ENCODE measurements at regions not wholly inside any gene's neighbourhood (a gene's known extent, or its start where the extent isn't known, plus 50 kb on each side); places are given as distances from the start of the nearest gene placed in this dataset.

GRCh38 chr15:31474059-31474868 lies 147.6 kb downstream of the KLF13 start:
- no peak for TF ChIP-seq CTCF (IDR thresholded peaks at IDR 0.05; ENCODE audit: poor library complexity, severe bottlenecking)
- ATAC-seq (ENCODE audit: low read depth), result no peak
- no peak overlapping the region for H3K4me3 ChIP-seq (ENCODE audit: severe bottlenecking)

GRCh38 chr15:31476236-31476810 lies 149.7 kb downstream of the KLF13 start:
- Histone ChIP-seq H3K9me3 (ENCODE audit: severe bottlenecking) (no peaks in the 10 kb centered on the region), H3K27ac (ENCODE audit: poor library complexity, severe bottlenecking) (no peak overlapping the region), H3K4me1 (ENCODE audit: insufficient read depth, poor library complexity, severe bottlenecking) (peaks cover 10% of the 10 kb centered on the region), H3K36me3 (ENCODE audit: low read depth) (no peaks in the 10 kb centered on the region), H3K4me3 (ENCODE audit: severe bottlenecking) (no peak overlapping the region), H3K27me3 (ENCODE audit: insufficient read depth, poor library complexity, severe bottlenecking) (peaks cover 5% of the 10 kb centered on the region)
- ATAC-seq (ENCODE audit: low read depth) (no peak), DNase-seq (ENCODE audit: low spot score) (peak; percentile 29)
- TF ChIP-seq CTCF (IDR thresholded peaks at IDR 0.05; ENCODE audit: poor library complexity, severe bottlenecking), result no peak

More at GRCh38 chr15:31474059-31474868, 147.6 kb downstream of the KLF13 start:
- Histone ChIP-seq H3K9me3 (ENCODE audit: severe bottlenecking) (no peaks in the 10 kb centered on the region), H3K27me3 (ENCODE audit: insufficient read depth, poor library complexity, severe bottlenecking) (no peaks in the 10 kb centered on the region), H3K27ac (ENCODE audit: poor library complexity, severe bottlenecking) (no peak overlapping the region), H3K36me3 (ENCODE audit: low read depth) (no peaks in the 10 kb centered on the region), H3K4me1 (ENCODE audit: insufficient read depth, poor library complexity, severe bottlenecking) (peaks cover 11% of the 10 kb centered on the region)
- DNase-seq (ENCODE audit: low spot score), result peak; percentile 15

GRCh38 chr15:31476866-31477265 lies 150.2 kb downstream of the KLF13 start:
- no peaks in the 10 kb centered on the region for H3K9me3 ChIP-seq (ENCODE audit: severe bottlenecking)
- H3K36me3 ChIP-seq (ENCODE audit: low read depth), result no peaks in the 10 kb centered on the region
- ATAC-seq (ENCODE audit: low read depth) (no peak), DNase-seq (ENCODE audit: low spot score) (peak; percentile 59)
- no peak overlapping the region for H3K27ac ChIP-seq (ENCODE audit: poor library complexity, severe bottlenecking)
- peaks cover 4% of the 10 kb centered on the region for H3K4me1 ChIP-seq (ENCODE audit: insufficient read depth, poor library complexity, severe bottlenecking)
- no peak overlapping the region for H3K4me3 ChIP-seq (ENCODE audit: severe bottlenecking)
- peaks cover 5% of the 10 kb centered on the region for H3K27me3 ChIP-seq (ENCODE audit: insufficient read depth, poor library complexity, severe bottlenecking)
- no peak for TF ChIP-seq CTCF (IDR thresholded peaks at IDR 0.05; ENCODE audit: poor library complexity, severe bottlenecking)

GRCh38 chr15:31477301-31477700 lies 150.7 kb downstream of the KLF13 start:
- TF ChIP-seq CTCF (IDR thresholded peaks at IDR 0.05; ENCODE audit: poor library complexity, severe bottlenecking), result no peak
- H3K27ac ChIP-seq (ENCODE audit: poor library complexity, severe bottlenecking), result no peak overlapping the region

More at GRCh38 chr15:31477301-31477700, 150.7 kb downstream of the KLF13 start:
- Histone ChIP-seq H3K4me1 (ENCODE audit: insufficient read depth, poor library complexity, severe bottlenecking) (peaks cover under 1% of the 10 kb centered on the region), H3K9me3 (ENCODE audit: severe bottlenecking) (no peaks in the 10 kb centered on the region), H3K27me3 (ENCODE audit: insufficient read depth, poor library complexity, severe bottlenecking) (peaks cover 7% of the 10 kb centered on the region), H3K4me3 (ENCODE audit: severe bottlenecking) (no peak overlapping the region), H3K36me3 (ENCODE audit: low read depth) (no peaks in the 10 kb centered on the region)
- DNase-seq (ENCODE audit: low spot score) (peak; percentile 63), ATAC-seq (ENCODE audit: low read depth) (no peak)
